ENCODE measurements at regions not wholly inside any gene's neighbourhood (a gene's known extent, or its start where the extent isn't known, plus 50 kb on each side); places are given as distances from the start of the nearest gene placed in this dataset.

DNA sequence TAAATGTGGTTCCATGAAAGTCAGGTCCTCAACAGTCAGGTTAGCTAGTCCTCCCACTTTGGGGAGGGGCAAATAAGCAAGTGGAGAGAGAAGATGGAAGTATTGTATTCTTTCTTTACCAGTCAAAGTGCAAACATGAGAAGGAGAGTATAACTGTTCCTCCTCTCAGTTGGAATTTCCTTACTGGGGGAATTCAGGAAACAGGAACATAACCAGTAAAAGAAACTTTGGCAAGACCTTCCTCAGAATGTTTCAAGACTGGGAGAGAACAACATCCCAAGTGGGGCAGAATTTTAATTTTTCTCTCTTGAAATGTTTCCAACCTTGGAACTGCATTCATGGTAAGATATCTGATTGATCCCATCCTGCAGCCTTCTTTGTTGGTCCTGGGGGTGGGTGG, 552.4 kb upstream of the TNP1 start:
- Histone ChIP-seq H3K4me2 (no peak overlapping the region), H3K27me3 (ENCODE audit: insufficient read depth) (no peaks in the 10 kb centered on the region), H3F3A (replicated peaks; ENCODE audit: low read depth) (no peaks in the 10 kb centered on the region), H4K20me1 (replicated peaks; ENCODE audit: insufficient read depth) (no peaks in the 10 kb centered on the region), H3K9me2 (ENCODE audit: insufficient read depth) (0 out of 2 replicates have a peak, but pooled peaks cover 11% of the 10 kb centered on the region), H3K79me2 (replicated peaks; ENCODE audit: insufficient read depth) (no peaks in the 10 kb centered on the region), H3K36me3 (ENCODE audit: insufficient read depth) (no peaks in the 10 kb centered on the region), H3K27ac (ENCODE audit: low read depth) (no peak overlapping the region), H3K4me1 (ENCODE audit: insufficient read depth) (no peaks in the 10 kb centered on the region), H3K4me3 (no peak overlapping the region), H2AFZ (no peak overlapping the region)
- Mint-ChIP-seq H3K27ac (no peak overlapping the region), H3K27me3 (ENCODE audit: insufficient read depth, low read depth, poor library complexity) (no peaks in the 10 kb centered on the region), H3K4me1 (no peaks in the 10 kb centered on the region), H3K4me3 (no peak overlapping the region), H3K9me3 (no peaks in the 10 kb centered on the region; the same call in 2 of the 3 replicates), H3K36me3 (ENCODE audit: low read depth) (no peaks in the 10 kb centered on the region)
- DNase-seq (ENCODE audit: low spot score) (no peak), ATAC-seq (no peak)
- TF ChIP-seq EZH2phosphoT487 (IDR thresholded peaks at IDR 0.05; ENCODE audit: unreplicated experiment): no peak
- TF ChIP-seq, protein P1, sequence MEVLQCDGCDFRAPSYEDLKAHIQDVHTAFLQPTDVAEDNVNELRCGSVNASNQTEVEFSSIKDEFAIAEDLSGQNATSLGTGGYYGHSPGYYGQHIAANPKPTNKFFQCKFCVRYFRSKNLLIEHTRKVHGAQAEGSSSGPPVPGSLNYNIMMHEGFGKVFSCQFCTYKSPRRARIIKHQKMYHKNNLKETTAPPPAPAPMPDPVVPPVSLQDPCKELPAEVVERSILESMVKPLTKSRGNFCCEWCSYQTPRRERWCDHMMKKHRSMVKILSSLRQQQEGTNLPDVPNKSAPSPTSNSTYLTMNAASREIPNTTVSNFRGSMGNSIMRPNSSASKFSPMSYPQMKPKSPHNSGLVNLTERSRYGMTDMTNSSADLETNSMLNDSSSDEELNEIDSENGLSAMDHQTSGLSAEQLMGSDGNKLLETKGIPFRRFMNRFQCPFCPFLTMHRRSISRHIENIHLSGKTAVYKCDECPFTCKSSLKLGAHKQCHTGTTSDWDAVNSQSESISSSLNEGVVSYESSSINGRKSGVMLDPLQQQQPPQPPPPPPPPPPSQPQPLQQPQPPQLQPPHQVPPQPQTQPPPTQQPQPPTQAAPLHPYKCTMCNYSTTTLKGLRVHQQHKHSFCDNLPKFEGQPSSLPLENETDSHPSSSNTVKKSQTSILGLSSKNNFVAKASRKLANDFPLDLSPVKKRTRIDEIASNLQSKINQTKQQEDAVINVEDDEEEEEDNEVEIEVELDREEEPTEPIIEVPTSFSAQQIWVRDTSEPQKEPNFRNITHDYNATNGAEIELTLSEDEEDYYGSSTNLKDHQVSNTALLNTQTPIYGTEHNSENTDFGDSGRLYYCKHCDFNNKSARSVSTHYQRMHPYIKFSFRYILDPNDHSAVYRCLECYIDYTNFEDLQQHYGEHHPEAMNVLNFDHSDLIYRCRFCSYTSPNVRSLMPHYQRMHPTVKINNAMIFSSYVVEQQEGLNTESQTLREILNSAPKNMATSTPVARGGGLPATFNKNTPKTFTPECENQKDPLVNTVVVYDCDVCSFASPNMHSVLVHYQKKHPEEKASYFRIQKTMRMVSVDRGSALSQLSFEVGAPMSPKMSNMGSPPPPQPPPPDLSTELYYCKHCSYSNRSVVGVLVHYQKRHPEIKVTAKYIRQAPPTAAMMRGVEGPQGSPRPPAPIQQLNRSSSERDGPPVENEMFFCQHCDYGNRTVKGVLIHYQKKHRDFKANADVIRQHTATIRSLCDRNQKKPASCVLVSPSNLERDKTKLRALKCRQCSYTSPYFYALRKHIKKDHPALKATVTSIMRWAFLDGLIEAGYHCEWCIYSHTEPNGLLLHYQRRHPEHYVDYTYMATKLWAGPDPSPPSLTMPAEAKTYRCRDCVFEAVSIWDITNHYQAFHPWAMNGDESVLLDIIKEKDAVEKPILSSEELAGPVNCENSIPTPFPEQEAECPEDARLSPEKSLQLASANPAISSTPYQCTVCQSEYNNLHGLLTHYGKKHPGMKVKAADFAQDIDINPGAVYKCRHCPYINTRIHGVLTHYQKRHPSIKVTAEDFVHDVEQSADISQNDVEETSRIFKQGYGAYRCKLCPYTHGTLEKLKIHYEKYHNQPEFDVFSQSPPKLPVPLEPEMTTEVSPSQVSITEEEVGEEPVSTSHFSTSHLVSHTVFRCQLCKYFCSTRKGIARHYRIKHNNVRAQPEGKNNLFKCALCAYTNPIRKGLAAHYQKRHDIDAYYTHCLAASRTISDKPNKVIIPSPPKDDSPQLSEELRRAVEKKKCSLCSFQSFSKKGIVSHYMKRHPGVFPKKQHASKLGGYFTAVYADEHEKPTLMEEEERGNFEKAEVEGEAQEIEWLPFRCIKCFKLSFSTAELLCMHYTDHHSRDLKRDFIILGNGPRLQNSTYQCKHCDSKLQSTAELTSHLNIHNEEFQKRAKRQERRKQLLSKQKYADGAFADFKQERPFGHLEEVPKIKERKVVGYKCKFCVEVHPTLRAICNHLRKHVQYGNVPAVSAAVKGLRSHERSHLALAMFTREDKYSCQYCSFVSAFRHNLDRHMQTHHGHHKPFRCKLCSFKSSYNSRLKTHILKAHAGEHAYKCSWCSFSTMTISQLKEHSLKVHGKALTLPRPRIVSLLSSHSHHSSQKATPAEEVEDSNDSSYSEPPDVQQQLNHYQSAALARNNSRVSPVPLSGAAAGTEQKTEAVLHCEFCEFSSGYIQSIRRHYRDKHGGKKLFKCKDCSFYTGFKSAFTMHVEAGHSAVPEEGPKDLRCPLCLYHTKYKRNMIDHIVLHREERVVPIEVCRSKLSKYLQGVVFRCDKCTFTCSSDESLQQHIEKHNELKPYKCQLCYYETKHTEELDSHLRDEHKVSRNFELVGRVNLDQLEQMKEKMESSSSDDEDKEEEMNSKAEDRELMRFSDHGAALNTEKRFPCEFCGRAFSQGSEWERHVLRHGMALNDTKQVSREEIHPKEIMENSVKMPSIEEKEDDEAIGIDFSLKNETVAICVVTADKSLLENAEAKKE (CRISPR knock-in tag; IDR thresholded peaks at IDR 0.05): no peak
- TF ChIP-seq EZH2 (IDR thresholded peaks at IDR 0.05; ENCODE audit: low read depth, unreplicated experiment): no peak
- TF ChIP-seq CTCF (conservative IDR thresholded peaks at IDR 0.05; ENCODE audit: low read depth in 2 of 2): no peak
- TF ChIP-seq ZNF114 (CRISPR knock-in tag; IDR thresholded peaks at IDR 0.05): no peak
- no peak for TF ChIP-seq ZNF331 (CRISPR knock-in tag; IDR thresholded peaks at IDR 0.05; ENCODE audit: low read depth)
- TF ChIP-seq ETS1 (IDR thresholded peaks at IDR 0.05): no peak
- TF ChIP-seq POLR2AphosphoS5 (IDR thresholded peaks at IDR 0.05; ENCODE audit: low read depth): no peak
- TF ChIP-seq CREB1 (CRISPR knock-in tag; IDR thresholded peaks at IDR 0.05; ENCODE audit: low read depth): no peak
- TF ChIP-seq JUNB (IDR thresholded peaks at IDR 0.05; ENCODE audit: unreplicated experiment): no peak
- TF ChIP-seq REST (IDR thresholded peaks at IDR 0.05; ENCODE audit: unreplicated experiment): no peak
- TF ChIP-seq NANOG (IDR thresholded peaks at IDR 0.05; ENCODE audit: borderline replicate concordance): no peak
- TF ChIP-seq STAT1 (IDR thresholded peaks at IDR 0.05; ENCODE audit: unreplicated experiment): no peak
